ENCODE measurements at regions not wholly inside any gene's neighbourhood (a gene's known extent, or its start where the extent isn't known, plus 50 kb on each side); places are given as distances from the start of the nearest gene placed in this dataset.

- TF ChIP-seq POLR2A (IDR thresholded peaks at IDR 0.05; ENCODE audit: low read depth, low read length) (no peak), CTCF (IDR thresholded peaks at IDR 0.05 in 2 of 3, conservative IDR thresholded peaks at IDR 0.05 in 1 of 3; ENCODE audit: control insufficient read depth in 2 of 3, extremely low read depth in 1 of 3, insufficient read depth in 1 of 3, low read depth in 3 of 3, low read length in 3 of 3) (no peak), POLR2AphosphoS2 (IDR thresholded peaks at IDR 0.05; ENCODE audit: low read depth, low read length) (no peak), E4F1 (IDR thresholded peaks at IDR 0.05; ENCODE audit: borderline replicate concordance, partially characterized antibody) (no peak), ATF3 (IDR thresholded peaks at IDR 0.05; ENCODE audit: borderline replicate concordance, extremely low read depth, low read depth, low read length) (no peak), PBX3 (IDR thresholded peaks at IDR 0.05; ENCODE audit: insufficient replicate concordance, low read depth, low read length) (no peak), MTA3 (IDR thresholded peaks at IDR 0.05; ENCODE audit: borderline replicate concordance, low read length) (no peak), CUX1 (IDR thresholded peaks at IDR 0.05; ENCODE audit: insufficient replicate concordance, low read depth, low read length) (no peak), RAD21 (IDR thresholded peaks at IDR 0.05; ENCODE audit: insufficient read depth, low read depth, low read length) (no peak), IKZF2 (IDR thresholded peaks at IDR 0.05) (no peak)
These were observed 152.9 kb upstream of the ISL1 start for GRCh38 chr5:51230336-51230735.

All from GM12878 (cell line).